ENCODE measurements at regions not wholly inside any gene's neighbourhood (a gene's known extent, or its start where the extent isn't known, plus 50 kb on each side); places are given as distances from the start of the nearest gene placed in this dataset.

GRCh38 chr9:20138841-20139240 is 350.0 kb upstream of the SLC24A2 start:
- ATAC-seq (no peak), DNase-seq (ENCODE audit: low spot score) (no peak)
- intact Hi-C loops (cut with DNase I): no loop called here

GRCh38 chr9:20138116-20138515 is 349.3 kb upstream of the SLC24A2 start:
- intact Hi-C loops (cut with DNase I): no loop called here
- DNase-seq (ENCODE audit: low spot score) (no peak), ATAC-seq (no peak)

- intact Hi-C loops (cut with DNase I): no loop called here
- DNase-seq (ENCODE audit: low spot score) (no peak), ATAC-seq (no peak)
These were observed 348.6 kb upstream of the SLC24A2 start for GRCh38 chr9:20137425-20137824.

GRCh38 chr9:20135119-20135697 is 346.4 kb upstream of the SLC24A2 start:
- ATAC-seq: no peak
- no peak for DNase-seq (ENCODE audit: low spot score)
- intact Hi-C loops (cut with DNase I): no loop called here

- no peak for ATAC-seq
- intact Hi-C loops (cut with DNase I): no loop called here
- no peak for DNase-seq (ENCODE audit: low spot score)
These were observed 336.9 kb upstream of the SLC24A2 start for GRCh38 chr9:20125727-20126126.

GRCh38 chr9:20119566-20119965 is 330.7 kb upstream of the SLC24A2 start:
- ATAC-seq (no peak), DNase-seq (ENCODE audit: low spot score) (no peak)
- intact Hi-C loops (cut with DNase I): no loop called here

GRCh38 chr9:20117986-20118385 is 329.1 kb upstream of the SLC24A2 start:
- DNase-seq (ENCODE audit: low spot score) (no peak), ATAC-seq (no peak)
- intact Hi-C loops (cut with DNase I): no loop called here

GRCh38 chr9:20117482-20117881 is 328.6 kb upstream of the SLC24A2 start:
- DNase-seq (ENCODE audit: low spot score) (no peak), ATAC-seq (no peak)
- intact Hi-C loops (cut with DNase I): no loop called here

- DNase-seq (ENCODE audit: low spot score) (no peak), ATAC-seq (no peak)
- intact Hi-C loops (cut with DNase I): no loop called here
These were observed 326.1 kb upstream of the SLC24A2 start for GRCh38 chr9:20114974-20115373.

- intact Hi-C loops (cut with DNase I): no loop called here
- ATAC-seq (no peak), DNase-seq (ENCODE audit: low spot score) (no peak)
These were observed 323.5 kb upstream of the SLC24A2 start for GRCh38 chr9:20112205-20112783.

GRCh38 chr9:20111173-20111843 is 322.5 kb upstream of the SLC24A2 start:
- DNase-seq (ENCODE audit: low spot score): no peak
- intact Hi-C loops (cut with DNase I): no loop called here

GRCh38 chr9:20095430-20096092 is 306.7 kb upstream of the SLC24A2 start:
- intact Hi-C loops (cut with DNase I): no loop called here
- no peak for ATAC-seq
- no peak for DNase-seq (ENCODE audit: low spot score)

More at GRCh38 chr9:20111173-20111843, 322.5 kb upstream of the SLC24A2 start:
- ATAC-seq: no peak

GRCh38 chr9:20092561-20092960 is 303.7 kb upstream of the SLC24A2 start:
- no peak for DNase-seq (ENCODE audit: low spot score)
- intact Hi-C loops (cut with DNase I): no loop called here

GRCh38 chr9:20087481-20087880 is 298.6 kb upstream of the SLC24A2 start:
- DNase-seq (ENCODE audit: low spot score) (no peak), ATAC-seq (no peak)
- intact Hi-C loops (cut with DNase I): no loop called here

More at GRCh38 chr9:20092561-20092960, 303.7 kb upstream of the SLC24A2 start:
- ATAC-seq: no peak

- no peak for DNase-seq (ENCODE audit: low spot score)
- no peak for ATAC-seq
- intact Hi-C loops (cut with DNase I): no loop called here
These were observed 297.0 kb upstream of the SLC24A2 start for GRCh38 chr9:20085842-20086241.

- intact Hi-C loops (cut with DNase I): no loop called here
- ATAC-seq (no peak), DNase-seq (ENCODE audit: low spot score) (no peak)
These were observed 295.3 kb upstream of the SLC24A2 start for GRCh38 chr9:20084125-20084524.

GRCh38 chr9:20083390-20083789 is 294.6 kb upstream of the SLC24A2 start:
- intact Hi-C loops (cut with DNase I): no loop called here
- DNase-seq (ENCODE audit: low spot score): no peak
- ATAC-seq: no peak

GRCh38 chr9:20082831-20083230 is 294.0 kb upstream of the SLC24A2 start:
- intact Hi-C loops (cut with DNase I): no loop called here
- no peak for DNase-seq (ENCODE audit: low spot score)
- no peak for ATAC-seq

GRCh38 chr9:20082406-20082805 is 293.6 kb upstream of the SLC24A2 start:
- no peak for DNase-seq (ENCODE audit: low spot score)
- intact Hi-C loops (cut with DNase I): no loop called here
- no peak for ATAC-seq

- DNase-seq (ENCODE audit: low spot score) (no peak), ATAC-seq (no peak)
- intact Hi-C loops (cut with DNase I): no loop called here
These were observed 289.4 kb upstream of the SLC24A2 start for GRCh38 chr9:20078246-20078645.
